Activated T-cell treated with anti-CD3 and anti-CD28 coated beads, Interleukin-2, amount 50 U/mL, for 72 hours (primary cell): ENCODE measurements at regions not wholly inside any gene's neighbourhood (a gene's known extent, or its start where the extent isn't known, plus 50 kb on each side); places are given as distances from the start of the nearest gene placed in this dataset.
A peak's percentile ranks its signal among the peaks of the same experiment; 100 is the strongest.

Experiments
- ATAC-seq, 2 donors: fragments of 150-1000 bp; cut with Tn5 transposase; replicated peaks in 1 of 2; 2 replicates each; pipeline ENCODE4 v1.10.0; 2021; ENCODE audit warnings: moderate library complexity in 2 of 2, mild to moderate bottlenecking in 1 of 2
- DNase-seq, 2 donors: peaks; one replicate each; pipeline ENCODE4 v3.0.0; 2021 to 2022; ENCODE audit warnings: mixed read lengths in 1 of 2
- H3K27ac Mint-ChIP-seq: one replicate; pipeline ENCODE4 v1.8.0; 2022; ENCODE audit warnings: mild to moderate bottlenecking, moderate library complexity, mixed read lengths
- H3K27me3 Mint-ChIP-seq: one replicate; pipeline ENCODE4 v1.8.0; 2022; ENCODE audit warnings: low read depth, mixed read lengths
- H3K36me3 Mint-ChIP-seq, 2 donors: one replicate each; pipeline ENCODE4 v1.8.0; 2022; ENCODE audit warnings: mixed read lengths in 2 of 2, mild to moderate bottlenecking in 1 of 2; ENCODE audit not compliant: insufficient read depth in 2 of 2
- H3K4me1 Mint-ChIP-seq: one replicate; pipeline ENCODE4 v1.8.0; 2022; ENCODE audit warnings: low read depth, mixed read lengths
- H3K4me3 Mint-ChIP-seq, 2 donors: one replicate each; pipeline ENCODE4 v1.8.0; 2022; ENCODE audit warnings: mild to moderate bottlenecking in 2 of 2, mixed read lengths in 2 of 2, moderate library complexity in 2 of 2
- H3K9me3 Mint-ChIP-seq, 2 donors: one replicate each; pipeline ENCODE4 v1.8.0; 2022; ENCODE audit warnings: mixed read lengths in 2 of 2

- ATAC-seq = no peak
- no peaks in the 10 kb centered on the region for H3K9me3 Mint-ChIP-seq
- no peak overlapping the region for H3K27ac Mint-ChIP-seq
- no peaks in the 10 kb centered on the region for H3K4me1 Mint-ChIP-seq
- DNase-seq = no peak
- no peaks in the 10 kb centered on the region for H3K36me3 Mint-ChIP-seq
- no peak overlapping the region for H3K4me3 Mint-ChIP-seq
- H3K27me3 Mint-ChIP-seq = no peaks in the 10 kb centered on the region
Observed at GRCh38 chr18:67969458-67969857, 452.9 kb upstream of the DSEL start.

DNA sequence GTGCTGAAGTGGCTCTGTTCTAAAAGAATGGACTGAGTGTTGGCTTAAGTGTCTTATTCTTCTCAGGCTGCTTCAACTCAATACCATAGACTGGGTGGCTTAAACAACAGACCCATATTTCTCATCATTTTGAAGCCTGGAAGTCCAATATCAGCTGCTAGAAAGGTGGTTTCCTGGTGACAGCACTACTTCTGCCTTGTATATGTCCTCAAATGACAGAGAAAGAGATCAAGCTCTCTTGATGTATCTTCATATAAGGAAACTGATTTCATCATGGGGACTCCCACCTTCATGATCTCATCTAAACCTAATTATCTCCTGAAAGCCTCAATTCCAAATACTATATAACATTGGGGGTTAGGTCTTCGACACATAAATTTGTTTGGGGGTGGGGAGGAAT, 449.7 kb upstream of the DSEL start:
- DNase-seq (no peak), ATAC-seq (peak in 1 of 2 donors; percentile 61)
- Mint-ChIP-seq H3K36me3 (no peaks in the 10 kb centered on the region), H3K27me3 (no peaks in the 10 kb centered on the region), H3K4me3 (no peak overlapping the region), H3K27ac (no peak overlapping the region), H3K4me1 (no peaks in the 10 kb centered on the region), H3K9me3 (no peaks in the 10 kb centered on the region)

DNA sequence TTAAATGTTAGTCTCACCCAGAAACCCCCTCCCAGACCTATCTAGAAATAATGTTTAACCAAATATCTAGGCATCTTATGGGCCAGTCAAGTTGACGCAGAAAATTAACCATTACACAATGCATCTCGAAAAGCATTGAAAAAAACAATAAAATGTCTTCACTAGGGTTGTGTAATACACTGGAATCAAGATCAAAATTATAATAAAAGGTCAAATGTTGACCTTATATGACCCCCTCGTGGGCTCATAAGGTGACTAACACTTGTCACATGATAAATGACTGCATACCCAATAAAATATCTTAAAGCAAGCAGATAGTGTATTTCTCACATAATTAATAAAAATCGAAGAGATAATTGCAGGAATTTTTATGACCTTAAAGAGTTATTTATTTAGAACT, 447.9 kb upstream of the DSEL start:
- Mint-ChIP-seq H3K9me3 (no peaks in the 10 kb centered on the region), H3K27ac (no peak overlapping the region), H3K27me3 (no peaks in the 10 kb centered on the region), H3K4me1 (no peaks in the 10 kb centered on the region), H3K36me3 (no peaks in the 10 kb centered on the region), H3K4me3 (no peak overlapping the region)
- no peak for DNase-seq
- no peak for ATAC-seq

GRCh38 chr18:67961701-67962440, 445.4 kb upstream of the DSEL start:
- Mint-ChIP-seq H3K9me3 (no peaks in the 10 kb centered on the region), H3K27me3 (no peaks in the 10 kb centered on the region), H3K4me1 (no peaks in the 10 kb centered on the region), H3K4me3 (no peak overlapping the region), H3K27ac (no peak overlapping the region), H3K36me3 (no peaks in the 10 kb centered on the region)
- ATAC-seq = no peak
- DNase-seq = no peak

GRCh38 chr18:67957684-67958083, 441.2 kb upstream of the DSEL start:
- DNase-seq = no peak
- ATAC-seq = no peak
- Mint-ChIP-seq H3K4me1 (no peaks in the 10 kb centered on the region), H3K27ac (no peak overlapping the region), H3K36me3 (no peaks in the 10 kb centered on the region), H3K4me3 (no peak overlapping the region), H3K9me3 (no peaks in the 10 kb centered on the region), H3K27me3 (no peaks in the 10 kb centered on the region)

DNA sequence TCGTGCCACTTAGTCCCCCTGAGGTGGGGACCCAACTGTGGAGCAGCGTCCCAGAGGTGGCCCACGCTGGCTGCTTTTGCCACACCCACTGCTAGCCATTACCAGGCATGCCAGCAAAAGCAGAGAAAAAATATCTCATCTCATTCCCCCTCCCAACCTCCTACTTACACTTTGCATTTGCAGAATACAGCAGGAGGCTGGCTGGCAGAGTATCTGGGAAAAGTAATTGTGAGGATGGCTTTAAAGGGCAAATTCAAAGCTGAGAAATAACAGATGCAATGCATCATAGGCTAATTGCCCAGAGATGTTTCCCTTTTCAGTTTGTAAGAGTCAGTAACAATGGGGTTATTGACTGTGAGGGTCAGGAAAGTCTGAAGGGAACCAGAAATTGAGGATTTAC, 438.1 kb upstream of the DSEL start:
- Mint-ChIP-seq H3K27ac (no peak overlapping the region), H3K36me3 (no peaks in the 10 kb centered on the region), H3K4me3 (no peak overlapping the region), H3K9me3 (no peaks in the 10 kb centered on the region), H3K4me1 (no peaks in the 10 kb centered on the region), H3K27me3 (no peaks in the 10 kb centered on the region)
- no peak for ATAC-seq
- DNase-seq = no peak

- DNase-seq = no peak
- H3K4me3 Mint-ChIP-seq = no peak overlapping the region
- H3K9me3 Mint-ChIP-seq = no peaks in the 10 kb centered on the region
- no peak overlapping the region for H3K27ac Mint-ChIP-seq
- H3K27me3 Mint-ChIP-seq = no peaks in the 10 kb centered on the region
- no peak for ATAC-seq
- no peaks in the 10 kb centered on the region for H3K36me3 Mint-ChIP-seq
- H3K4me1 Mint-ChIP-seq = no peaks in the 10 kb centered on the region
Observed at GRCh38 chr18:67951137-67951536, 434.6 kb upstream of the DSEL start.

GRCh38 chr18:67938660-67939059, 422.1 kb upstream of the DSEL start:
- Mint-ChIP-seq H3K9me3 (no peaks in the 10 kb centered on the region), H3K27me3 (no peaks in the 10 kb centered on the region), H3K4me1 (no peaks in the 10 kb centered on the region), H3K36me3 (no peaks in the 10 kb centered on the region), H3K27ac (no peak overlapping the region), H3K4me3 (no peak overlapping the region)
- ATAC-seq = no peak
- no peak for DNase-seq

- Mint-ChIP-seq H3K4me3 (no peak overlapping the region), H3K36me3 (no peaks in the 10 kb centered on the region), H3K27me3 (no peaks in the 10 kb centered on the region), H3K4me1 (no peaks in the 10 kb centered on the region), H3K9me3 (no peaks in the 10 kb centered on the region), H3K27ac (no peak overlapping the region)
- ATAC-seq = peak; percentile 81 to 97
- DNase-seq = peak in 1 of 2 donors; percentile 2
Observed at GRCh38 chr18:67935638-67936037, 419.1 kb upstream of the DSEL start.

GRCh38 chr18:67933271-67933670, 416.8 kb upstream of the DSEL start:
- no peak for ATAC-seq
- no peaks in the 10 kb centered on the region for H3K9me3 Mint-ChIP-seq
- H3K4me1 Mint-ChIP-seq = no peaks in the 10 kb centered on the region
- DNase-seq = no peak
- no peak overlapping the region for H3K4me3 Mint-ChIP-seq
- no peaks in the 10 kb centered on the region for H3K27me3 Mint-ChIP-seq
- H3K36me3 Mint-ChIP-seq = no peaks in the 10 kb centered on the region
- H3K27ac Mint-ChIP-seq = peak overlapping the region; percentile 42

DNA sequence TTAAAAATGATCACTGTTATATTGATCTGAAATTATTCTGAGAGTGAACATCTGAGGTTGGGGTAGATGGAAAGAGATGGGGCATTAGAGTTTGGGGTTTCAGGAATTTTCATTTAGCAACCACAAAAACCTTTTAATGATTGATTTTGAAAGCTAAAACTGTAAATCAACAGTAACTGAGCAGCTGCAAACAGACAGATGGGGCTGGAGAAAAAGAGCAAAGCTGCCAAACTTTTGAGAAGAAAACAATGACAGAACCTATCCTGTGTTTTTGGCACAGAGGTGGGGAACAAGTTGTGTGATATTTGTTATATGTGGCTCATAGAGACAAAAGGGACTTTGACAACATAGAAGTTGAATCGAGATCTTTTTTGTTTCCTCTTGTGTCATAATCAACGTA, 415.8 kb upstream of the DSEL start:
- Mint-ChIP-seq H3K4me1 (no peaks in the 10 kb centered on the region), H3K36me3 (no peaks in the 10 kb centered on the region), H3K27ac (no peak overlapping the region), H3K4me3 (no peak overlapping the region), H3K9me3 (no peaks in the 10 kb centered on the region), H3K27me3 (no peaks in the 10 kb centered on the region)
- DNase-seq (no peak), ATAC-seq (no peak)

DNA sequence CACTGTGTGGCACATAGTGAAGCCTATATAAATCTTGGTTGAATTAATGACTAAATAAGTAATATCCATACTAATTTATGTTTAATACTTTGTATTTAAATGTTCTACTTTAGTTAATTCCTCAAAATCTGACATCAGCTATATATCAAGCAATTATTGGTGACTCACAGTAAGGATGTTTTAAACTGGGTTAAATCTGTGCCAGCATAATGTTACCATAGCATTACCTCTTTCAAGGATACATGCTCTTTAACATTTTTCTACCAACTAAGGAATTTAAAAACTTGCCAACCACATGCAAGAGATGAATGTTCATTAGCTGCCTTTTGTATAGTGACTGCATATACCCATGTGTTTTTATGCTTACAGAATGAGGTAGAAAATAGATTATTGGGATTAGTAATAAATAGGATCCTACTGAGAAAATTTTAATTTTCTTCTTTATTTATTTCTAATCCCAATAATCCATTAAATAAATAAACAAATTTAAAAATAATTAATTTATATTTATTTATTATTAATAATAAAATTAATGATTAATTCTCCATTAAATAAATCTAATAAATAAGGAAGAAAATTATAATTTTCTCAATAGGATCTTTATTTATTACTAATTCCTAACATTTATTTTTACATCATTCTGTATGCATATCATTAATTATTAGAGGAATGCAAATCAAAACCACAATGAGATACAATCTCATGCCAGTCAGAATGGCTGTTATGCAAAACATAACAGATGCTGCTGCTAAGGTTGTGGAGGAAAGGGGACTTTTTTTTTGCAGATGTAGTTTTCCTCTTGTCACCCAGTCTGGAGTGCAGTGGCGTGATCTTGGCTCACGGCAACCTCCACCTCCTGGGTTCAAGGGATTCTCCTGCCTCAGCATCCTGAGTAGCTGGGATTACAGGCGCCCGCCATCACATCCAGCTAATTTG, 410.7 kb upstream of the DSEL start:
- peaks cover 0 to 3% of the 10 kb centered on the region in 2 donors for H3K9me3 Mint-ChIP-seq
- ATAC-seq (no peak), DNase-seq (no peak)
- no peak overlapping the region for H3K4me3 Mint-ChIP-seq
- H3K27me3 Mint-ChIP-seq = no peaks in the 10 kb centered on the region
- H3K27ac Mint-ChIP-seq = no peak overlapping the region
- H3K4me1 Mint-ChIP-seq = no peaks in the 10 kb centered on the region
- H3K36me3 Mint-ChIP-seq = no peaks in the 10 kb centered on the region

GRCh38 chr18:67924656-67925055, 408.1 kb upstream of the DSEL start:
- ATAC-seq = no peak
- no peak for DNase-seq

More at GRCh38 chr18:67924656-67925055, 408.1 kb upstream of the DSEL start:
- no peaks in the 10 kb centered on the region for H3K36me3 Mint-ChIP-seq
- no peaks in the 10 kb centered on the region for H3K4me1 Mint-ChIP-seq
- H3K4me3 Mint-ChIP-seq = no peak overlapping the region
- peaks cover 3 to 5% of the 10 kb centered on the region in 2 donors for H3K9me3 Mint-ChIP-seq
- H3K27me3 Mint-ChIP-seq = no peaks in the 10 kb centered on the region
- H3K27ac Mint-ChIP-seq = no peak overlapping the region
